Lower lobe of right lung (tissue), 2 donors: ENCODE measurements at regions not wholly inside any gene's neighbourhood (a gene's known extent, or its start where the extent isn't known, plus 50 kb on each side); places are given as distances from the start of the nearest gene placed in this dataset.

ENCODE experiments used
- ATAC-seq, 2 donors: fragments of 200-7000 bp; cut with Tn5 transposase; one replicate each; pipeline ENCODE4 v1.9.1; 2020 to 2022; ENCODE audit warnings: mild to moderate bottlenecking in 2 of 2, moderate library complexity in 2 of 2
- DNase-seq: peaks from one replicate; pipeline ENCODE4 v3.0.0-alpha.2; 2020
- H3K27ac ChIP-seq: fragments of 200-600 bp; one replicate; pipeline ENCODE4 v1.8.0; 2022
- H3K27me3 ChIP-seq: fragments of 200-600 bp; one replicate; pipeline ENCODE4 v1.8.0; 2022; ENCODE audit warnings: low read depth
- H3K36me3 ChIP-seq: fragments of 200-600 bp; one replicate; pipeline ENCODE4 v1.8.0; 2022; ENCODE audit warnings: mild to moderate bottlenecking
- H3K4me1 ChIP-seq: fragments of 200-600 bp; one replicate; pipeline ENCODE4 v1.8.0; 2022
- H3K4me3 ChIP-seq: fragments of 200-600 bp; one replicate; pipeline ENCODE4 v1.8.0; 2022; ENCODE audit warnings: mild to moderate bottlenecking
- H3K9me3 ChIP-seq: fragments of 200-600 bp; one replicate; pipeline ENCODE4 v1.8.0; 2022
- CTCF ChIP-seq: fragments of 200-600 bp; IDR thresholded peaks from one replicate; pipeline ENCODE4 v1.8.0; 2022; ENCODE audit warnings: antibody characterized with exemption, mild to moderate bottlenecking
- intact Hi-C: fragments of 100-400 bp; cut with DNase I; formaldehyde crosslinking; loops from one replicate; pipeline ENCODE4 v1.11.0; 2022
- donor health status: DM: no; HTN: yes; CAD: no; lungs with severe emphysema.

GRCh38 chr3:73298243-73299183 is 237.1 kb downstream of the EBLN2 start:
- intact Hi-C loops: no loop called here
- Histone ChIP-seq H3K4me1 (no peaks in the 10 kb centered on the region), H3K9me3 (no peaks in the 10 kb centered on the region), H3K36me3 (no peaks in the 10 kb centered on the region), H3K27ac (no peak overlapping the region), H3K4me3 (no peak overlapping the region), H3K27me3 (no peaks in the 10 kb centered on the region)
- ATAC-seq (no peak), DNase-seq (no peak)
- TF ChIP-seq CTCF: no peak

GRCh38 chr3:73299184-73299691 is 237.8 kb downstream of the EBLN2 start:
- DNase-seq (no peak), ATAC-seq (no peak)
- Histone ChIP-seq H3K36me3 (no peaks in the 10 kb centered on the region), H3K27ac (no peak overlapping the region), H3K9me3 (no peaks in the 10 kb centered on the region), H3K4me3 (no peak overlapping the region), H3K27me3 (no peaks in the 10 kb centered on the region), H3K4me1 (no peaks in the 10 kb centered on the region)
- TF ChIP-seq CTCF: no peak
- intact Hi-C loops: no loop called here

- TF ChIP-seq CTCF: no peak
- no peak overlapping the region for H3K4me3 ChIP-seq
- no peak overlapping the region for H3K27ac ChIP-seq
- H3K27me3 ChIP-seq: no peaks in the 10 kb centered on the region
- ATAC-seq (no peak), DNase-seq (no peak)
- H3K9me3 ChIP-seq: no peaks in the 10 kb centered on the region
- intact Hi-C loops: no loop called here
- H3K36me3 ChIP-seq: no peaks in the 10 kb centered on the region
- no peaks in the 10 kb centered on the region for H3K4me1 ChIP-seq
These were observed 252.9 kb downstream of the EBLN2 start for GRCh38 chr3:73314151-73314951.

DNA sequence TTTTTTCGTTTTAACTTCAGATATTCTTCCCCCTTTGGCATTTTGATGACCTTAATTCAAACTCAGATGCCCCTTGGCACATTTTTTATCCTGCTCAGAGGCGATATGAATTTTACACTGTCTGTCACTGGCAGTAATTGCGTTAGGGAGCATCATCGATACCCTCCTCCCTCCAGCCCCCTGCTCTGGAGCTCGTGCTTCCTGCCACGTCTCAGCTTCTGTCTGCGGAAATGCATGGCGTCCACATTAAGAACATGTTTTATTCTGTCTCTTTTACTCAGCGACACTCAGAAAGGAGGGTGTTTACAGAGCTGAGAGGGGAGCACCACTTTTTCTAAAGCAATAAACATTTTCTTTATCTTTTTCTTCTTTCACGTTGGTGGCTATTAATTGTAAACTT is 254.2 kb downstream of the EBLN2 start:
- Histone ChIP-seq H3K27me3 (no peaks in the 10 kb centered on the region), H3K4me3 (no peak overlapping the region), H3K36me3 (no peaks in the 10 kb centered on the region), H3K27ac (no peak overlapping the region), H3K4me1 (no peaks in the 10 kb centered on the region), H3K9me3 (no peaks in the 10 kb centered on the region)
- no peak for ATAC-seq
- TF ChIP-seq CTCF: no peak
- intact Hi-C loops: no loop called here
- DNase-seq: no peak

DNA sequence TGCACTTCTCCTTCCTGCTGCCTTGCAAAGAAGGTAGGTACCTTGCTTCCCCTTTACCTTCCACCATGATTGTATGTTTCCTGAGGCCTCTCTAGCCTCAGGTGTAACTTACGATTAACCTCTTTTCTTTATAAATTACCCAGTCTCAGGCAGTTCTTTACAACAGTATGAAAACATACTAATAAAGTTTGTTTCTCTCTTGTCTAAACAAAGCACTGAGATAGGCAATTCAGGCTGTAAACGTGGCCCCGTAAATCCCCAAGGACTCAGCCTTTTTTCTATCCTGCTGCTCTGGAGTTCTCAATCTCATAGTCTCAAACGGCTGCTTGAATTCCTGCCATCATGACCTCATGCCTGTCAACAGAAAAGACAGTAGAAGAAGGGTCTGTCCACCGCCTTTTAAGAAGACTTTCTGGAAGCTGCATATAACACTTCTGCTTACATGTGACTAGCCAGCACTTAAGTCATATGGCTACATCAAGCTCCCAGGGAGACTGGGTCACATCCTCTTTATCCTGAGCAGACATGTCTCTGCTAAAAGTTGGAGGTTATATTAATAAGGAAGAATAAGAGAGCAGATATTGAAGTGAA is 257.8 kb downstream of the EBLN2 start:
- ATAC-seq: no peak
- H3K36me3 ChIP-seq: no peaks in the 10 kb centered on the region

More for the DNA sequence above, 257.8 kb downstream of the EBLN2 start:
- H3K27ac ChIP-seq: no peak overlapping the region
- no peaks in the 10 kb centered on the region for H3K27me3 ChIP-seq
- TF ChIP-seq CTCF: no peak
- no peak for DNase-seq
- H3K9me3 ChIP-seq: no peaks in the 10 kb centered on the region
- intact Hi-C loops: no loop called here
- H3K4me1 ChIP-seq: no peaks in the 10 kb centered on the region
- H3K4me3 ChIP-seq: no peak overlapping the region
